OCI-LY1 (cell line): ENCODE measurements at regions not wholly inside any gene's neighbourhood (a gene's known extent, or its start where the extent isn't known, plus 50 kb on each side); places are given as distances from the start of the nearest gene placed in this dataset.

Experiments used
- EZH2 ChIP-seq: fragments of 200-600 bp; sonication (generic), shearing (Covaris generic); IDR thresholded peaks from 2 replicates; pipeline ENCODE4 v1.8.0; 2017; ENCODE audit warnings: borderline replicate concordance, mixed run types, mild to moderate bottlenecking, antibody characterized with exemption, low read length, moderate library complexity, mixed read lengths
- TF ChIP-seq, protein P1 (sequence below): fragments of 200-600 bp; sonication (generic), shearing (Covaris generic); IDR thresholded peaks from 2 replicates; pipeline ENCODE4 v1.5.1; 2017; ENCODE audit warnings: mild to moderate bottlenecking, antibody characterized with exemption, low read length, moderate library complexity, mixed read lengths

DNA sequence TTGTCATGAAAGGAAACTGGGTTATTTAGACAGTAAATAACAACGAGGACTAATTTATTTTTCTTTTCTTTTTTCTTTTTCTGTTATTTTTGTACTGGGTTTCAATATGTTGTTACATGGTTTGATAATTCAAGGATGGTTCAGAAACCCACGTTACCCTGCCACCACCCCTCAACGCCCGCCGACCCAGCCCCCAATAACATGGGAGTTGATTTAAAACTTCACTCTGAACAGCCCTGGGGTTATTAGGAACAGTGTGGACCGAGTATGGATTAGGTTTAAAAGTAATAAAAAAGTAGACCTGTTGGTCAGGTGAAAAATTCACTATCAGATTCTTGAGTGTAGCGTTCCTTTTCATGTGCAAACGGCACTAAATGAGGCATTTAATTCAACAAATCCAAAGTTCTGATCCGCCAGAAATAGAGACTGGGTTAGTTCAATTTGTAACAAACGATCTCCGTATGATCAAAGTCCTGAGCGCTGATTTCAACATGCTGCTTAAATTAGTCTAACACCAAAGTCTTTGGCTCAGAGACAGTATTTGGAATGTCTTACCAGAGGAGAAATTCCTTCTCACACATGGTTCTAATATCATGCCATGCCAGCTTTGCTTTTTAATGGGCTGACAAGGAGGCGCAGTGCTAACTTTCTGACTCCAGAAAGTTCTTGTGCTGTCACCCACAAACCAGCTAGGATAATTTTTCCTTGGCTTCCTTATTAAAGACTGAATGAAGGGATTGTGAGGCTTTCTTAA lies 173.1 kb upstream of the IRX3 start:
- TF ChIP-seq, protein P1, sequence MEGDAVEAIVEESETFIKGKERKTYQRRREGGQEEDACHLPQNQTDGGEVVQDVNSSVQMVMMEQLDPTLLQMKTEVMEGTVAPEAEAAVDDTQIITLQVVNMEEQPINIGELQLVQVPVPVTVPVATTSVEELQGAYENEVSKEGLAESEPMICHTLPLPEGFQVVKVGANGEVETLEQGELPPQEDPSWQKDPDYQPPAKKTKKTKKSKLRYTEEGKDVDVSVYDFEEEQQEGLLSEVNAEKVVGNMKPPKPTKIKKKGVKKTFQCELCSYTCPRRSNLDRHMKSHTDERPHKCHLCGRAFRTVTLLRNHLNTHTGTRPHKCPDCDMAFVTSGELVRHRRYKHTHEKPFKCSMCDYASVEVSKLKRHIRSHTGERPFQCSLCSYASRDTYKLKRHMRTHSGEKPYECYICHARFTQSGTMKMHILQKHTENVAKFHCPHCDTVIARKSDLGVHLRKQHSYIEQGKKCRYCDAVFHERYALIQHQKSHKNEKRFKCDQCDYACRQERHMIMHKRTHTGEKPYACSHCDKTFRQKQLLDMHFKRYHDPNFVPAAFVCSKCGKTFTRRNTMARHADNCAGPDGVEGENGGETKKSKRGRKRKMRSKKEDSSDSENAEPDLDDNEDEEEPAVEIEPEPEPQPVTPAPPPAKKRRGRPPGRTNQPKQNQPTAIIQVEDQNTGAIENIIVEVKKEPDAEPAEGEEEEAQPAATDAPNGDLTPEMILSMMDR: no peak
- no peak for TF ChIP-seq EZH2
